Lower leg skin (tissue), 4 donors: ENCODE measurements at regions not wholly inside any gene's neighbourhood (a gene's known extent, or its start where the extent isn't known, plus 50 kb on each side); places are given as distances from the start of the nearest gene placed in this dataset.

Source experiments
- DNase-seq, 2 donors: peaks; one replicate each; pipeline ENCODE4 v3.0.0-alpha.2; 2019; ENCODE audit warnings: low spot score in 2 of 2
- H3K4me3 ChIP-seq: fragments of 200-600 bp; sonication (generic); 2 replicates; pipeline ENCODE4 v1.5.1; 2017; ENCODE audit warnings: mild to moderate bottlenecking, low read depth; ENCODE audit not compliant: poor library complexity, severe bottlenecking
- POLR2A ChIP-seq, 2 donors: fragments of 450-650 bp; IDR thresholded peaks; one replicate each; pipeline ENCODE4 v1.6.1; 2016 to 2017; ENCODE audit warnings: antibody characterized with exemption in 2 of 2, mild to moderate bottlenecking in 1 of 2, moderate library complexity in 1 of 2
- whole genome bisulfite sequencing, 2 donors: methylation state at CpG; one replicate each; pipeline ENCODE4 v1.1.5; 2018; 5-methylcytosine and 5-hydroxymethylcytosine counted together
- intact Hi-C: fragments of 100-400 bp; cut with DNase I; formaldehyde crosslinking; loops from one replicate; pipeline ENCODE4 v1.15.0; 2023; ENCODE audit warnings: low total_unique reads
- TF ChIP-seq, protein P1 (sequence below), 3 donors: fragments of 450-650 bp; IDR thresholded peaks; one replicate each; pipeline ENCODE4 v1.5.1; 2016; ENCODE audit warnings: antibody characterized with exemption in 3 of 3, mild to moderate bottlenecking in 3 of 3, moderate library complexity in 2 of 3

- no peak for DNase-seq
- H3K4me3 ChIP-seq = no peak overlapping the region
- intact Hi-C loops = no loop called here
- no peak for TF ChIP-seq POLR2A (IDR thresholded peaks at IDR 0.05)
- TF ChIP-seq, protein P1, sequence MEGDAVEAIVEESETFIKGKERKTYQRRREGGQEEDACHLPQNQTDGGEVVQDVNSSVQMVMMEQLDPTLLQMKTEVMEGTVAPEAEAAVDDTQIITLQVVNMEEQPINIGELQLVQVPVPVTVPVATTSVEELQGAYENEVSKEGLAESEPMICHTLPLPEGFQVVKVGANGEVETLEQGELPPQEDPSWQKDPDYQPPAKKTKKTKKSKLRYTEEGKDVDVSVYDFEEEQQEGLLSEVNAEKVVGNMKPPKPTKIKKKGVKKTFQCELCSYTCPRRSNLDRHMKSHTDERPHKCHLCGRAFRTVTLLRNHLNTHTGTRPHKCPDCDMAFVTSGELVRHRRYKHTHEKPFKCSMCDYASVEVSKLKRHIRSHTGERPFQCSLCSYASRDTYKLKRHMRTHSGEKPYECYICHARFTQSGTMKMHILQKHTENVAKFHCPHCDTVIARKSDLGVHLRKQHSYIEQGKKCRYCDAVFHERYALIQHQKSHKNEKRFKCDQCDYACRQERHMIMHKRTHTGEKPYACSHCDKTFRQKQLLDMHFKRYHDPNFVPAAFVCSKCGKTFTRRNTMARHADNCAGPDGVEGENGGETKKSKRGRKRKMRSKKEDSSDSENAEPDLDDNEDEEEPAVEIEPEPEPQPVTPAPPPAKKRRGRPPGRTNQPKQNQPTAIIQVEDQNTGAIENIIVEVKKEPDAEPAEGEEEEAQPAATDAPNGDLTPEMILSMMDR (IDR thresholded peaks at IDR 0.05) = no peak
- WGBS, 2 donors = 57 to 58% methylated on average over 3 of the region's 3 CpGs
Measured at GRCh38 chr9:94173632-94174031, 85.5 kb upstream of the ZNF169 start.

DNA sequence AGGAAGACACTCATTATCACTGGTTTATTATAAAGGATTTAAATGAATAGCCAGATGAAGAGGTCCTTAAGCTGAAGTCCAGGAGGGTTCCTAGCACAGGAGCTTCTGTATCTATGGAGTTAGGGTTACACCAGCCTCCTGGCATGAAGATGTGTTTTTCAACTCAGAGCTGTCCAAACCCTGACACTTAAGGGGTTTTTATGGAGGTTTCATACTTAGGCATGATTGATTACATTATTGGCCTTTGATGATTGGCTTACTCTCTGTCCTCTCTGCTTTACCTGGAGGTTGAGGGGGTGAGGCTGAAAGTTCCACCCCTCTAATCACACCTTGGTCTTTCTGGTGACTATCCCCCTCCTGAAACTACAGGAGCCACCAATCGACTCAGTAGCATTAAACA lies 84.9 kb upstream of the ZNF169 start:
- intact Hi-C loops = no loop called here
- TF ChIP-seq POLR2A (IDR thresholded peaks at IDR 0.05) = no peak
- TF ChIP-seq, protein P1 (IDR thresholded peaks at IDR 0.05) = no peak
- 30 to 54% methylated on average over 1 of the region's 1 CpG for WGBS, 2 donors
- no peak for DNase-seq
- no peak overlapping the region for H3K4me3 ChIP-seq

- no peak for DNase-seq
- no peak overlapping the region for H3K4me3 ChIP-seq
- WGBS, 2 donors = 68 to 74% methylated on average over 5 of the region's 5 CpGs
- TF ChIP-seq POLR2A (IDR thresholded peaks at IDR 0.05) = no peak
- TF ChIP-seq, protein P1 (IDR thresholded peaks at IDR 0.05) = no peak
- intact Hi-C loops = no loop called here
Measured at GRCh38 chr9:94175669-94176068, 83.4 kb upstream of the ZNF169 start.

GRCh38 chr9:94176608-94177007 lies 82.5 kb upstream of the ZNF169 start:
- no peak for DNase-seq
- intact Hi-C loops = no loop called here
- H3K4me3 ChIP-seq = no peak overlapping the region
- TF ChIP-seq, protein P1 (IDR thresholded peaks at IDR 0.05) = no peak
- TF ChIP-seq POLR2A (IDR thresholded peaks at IDR 0.05) = no peak

DNA sequence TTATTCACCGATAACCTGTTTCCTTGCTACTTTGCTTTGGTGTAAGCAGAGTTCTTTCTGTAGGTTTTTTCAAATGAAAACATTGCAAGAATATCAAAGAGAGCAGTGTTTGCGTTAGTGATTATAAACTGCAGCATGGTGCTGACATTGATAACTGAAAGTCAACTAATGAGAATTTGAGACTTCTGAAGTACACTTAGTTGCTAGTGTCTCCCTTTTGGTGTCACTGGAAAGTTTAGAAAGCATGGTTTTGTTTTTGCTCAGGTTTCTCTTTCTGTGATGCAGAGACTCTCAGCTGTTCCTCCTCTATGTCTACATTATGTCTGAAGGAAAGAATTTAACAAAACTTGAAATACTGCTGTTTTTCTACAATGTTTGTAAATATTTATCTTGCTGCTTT lies 80.2 kb upstream of the ZNF169 start:
- H3K4me3 ChIP-seq = no peak overlapping the region
- intact Hi-C loops = no loop called here
- no peak for DNase-seq
- WGBS, 2 donors = 85 to 93% methylated on average over 2 of the region's 2 CpGs
- TF ChIP-seq, protein P1 (IDR thresholded peaks at IDR 0.05) = no peak
- TF ChIP-seq POLR2A (IDR thresholded peaks at IDR 0.05) = no peak

GRCh38 chr9:94181408-94182181 lies 77.5 kb upstream of the ZNF169 start:
- TF ChIP-seq, protein P1 (IDR thresholded peaks at IDR 0.05) = no peak
- TF ChIP-seq POLR2A (IDR thresholded peaks at IDR 0.05) = no peak
- intact Hi-C loops = loop anchor here (10.0 kb wide), 1 partner anchor 1903 kb away; no protein-coding TSS in a partner anchor
- H3K4me3 ChIP-seq = no peak overlapping the region
- no peak for DNase-seq
- 61 to 65% methylated on average over 8 of the region's 8 CpGs for WGBS, 2 donors
